Heart right ventricle (tissue), 16 donors: ENCODE measurements at regions not wholly inside any gene's neighbourhood (a gene's known extent, or its start where the extent isn't known, plus 50 kb on each side); places are given as distances from the start of the nearest gene placed in this dataset.
A peak's percentile ranks its signal among the peaks of the same experiment; 100 is the strongest.

Experiments
- ATAC-seq, 8 donors: fragments of 200-7000 bp; cut with Tn5 transposase; one replicate each; pipeline ENCODE4 v1.9.1; 2020; ENCODE audit warnings: mild to moderate bottlenecking in 8 of 8, moderate library complexity in 8 of 8, moderate number of reproducible peaks in 1 of 8
- DNase-seq, 2 donors: peaks; one replicate each; pipeline ENCODE4 v3.0.0-alpha.2; 2020
- H3K27ac ChIP-seq, 10 donors: fragments of 200-600 bp; sonication (generic) in 2 of 10; one replicate each; pipeline versions ENCODE4 v1.5.0 to v1.8.0; 2020 to 2022; ENCODE audit warnings: mild to moderate bottlenecking in 3 of 10
- H3K27me3 ChIP-seq, 7 donors: fragments of 200-600 bp; one replicate each; pipeline ENCODE4 v1.8.0; 2021 to 2022; ENCODE audit warnings: mild to moderate bottlenecking in 2 of 7
- H3K36me3 ChIP-seq, 9 donors: fragments of 200-600 bp; sonication (generic) in 1 of 9; one replicate each; pipeline versions ENCODE4 v1.5.0 to v1.8.0; 2020 to 2022; ENCODE audit warnings: mild to moderate bottlenecking in 2 of 9
- H3K4me1 ChIP-seq, 9 donors: fragments of 200-600 bp; sonication (generic) in 1 of 9; one replicate each; pipeline versions ENCODE4 v1.5.0 to v1.8.0; 2020 to 2022; ENCODE audit warnings: mild to moderate bottlenecking in 4 of 9
- H3K4me3 ChIP-seq, 10 donors: fragments of 200-600 bp; sonication (generic) in 2 of 10; one replicate each; pipeline versions ENCODE4 v1.5.0 to v1.8.0; 2020 to 2022; ENCODE audit warnings: mild to moderate bottlenecking in 7 of 10, moderate library complexity in 2 of 10
- H3K9me3 ChIP-seq, 11 donors: fragments of 200-600 bp in 10 of 11; sonication (generic) in 2 of 11; one replicate each; pipeline versions ENCODE4 v1.5.0 to v1.8.0; 2013 to 2022; ENCODE audit warnings: mild to moderate bottlenecking in 2 of 11, control low read depth in 1 of 11, moderate library complexity in 1 of 11
- WGBS, 2 donors: extraction: QIAGEN DNeasy Blood & Tissue Kit; methylation state at CpG; one replicate each; pipeline ENCODE4 v1.1.7; 2013; ENCODE audit warnings: inconsistent platforms in 1 of 2; 5-methylcytosine and 5-hydroxymethylcytosine counted together
- intact Hi-C, 10 donors: fragments of 100-400 bp; cut with DNase I; formaldehyde crosslinking; loops; one replicate each; pipeline versions ENCODE4 v1.11.1 to v1.14.2; 2022
- TF ChIP-seq, protein P1 (sequence below), 9 donors: fragments of 200-600 bp; sonication (generic) in 2 of 9; IDR thresholded peaks; one replicate each; pipeline versions ENCODE4 v1.5.0 to v1.8.0; 2021 to 2022; ENCODE audit warnings: antibody characterized with exemption in 9 of 9, mild to moderate bottlenecking in 5 of 9, moderate library complexity in 1 of 9
- donor health status: Arrhythmogenic right ventricular cardiomyopathy.
- donor health status: ischemic (EF 13 %, LVEDD 7.1; RV severe dilation, severe dysfunction).
- donor health status: healthy with polysubstance abuse.
- donor health status: DM: no; HTN: yes; CAD: no.
- donor health status: DM: no; HTN: no; CAD: no.
- donor health status: ischemic (EF 25% LVEDD 6.9; RV normal size, moderate dysfunction).
- donor health status: ischemic (EF 25% LVEDD 5.7; RV mildly dilated, moderate dysfunction).
- donor health status: healthy.
- donor health status: DM: yes; HTN: yes; CAD: no.
- donor health status: Ischemic cardiomyopathy.
- donor health status: ischemic (EF 35%, LVEDD 5.7; RV mildly dilated, moderate dysfunction).
- donor health status: nonischemic (EF 11% LVEDD 7.7; RV severe dilation, severe dysfunction).
- donor health status: DM: yes; HTN: yes; CAD: no.
- donor health status: PGD.
- donor health status: ischemic (EF 29% LVEDD 5.4; RV normal size, mild dysfunction).
- donor health status: nonischemic (EF 23%, LVEDD 6.1; RV moderate dilation, normal function).

DNA sequence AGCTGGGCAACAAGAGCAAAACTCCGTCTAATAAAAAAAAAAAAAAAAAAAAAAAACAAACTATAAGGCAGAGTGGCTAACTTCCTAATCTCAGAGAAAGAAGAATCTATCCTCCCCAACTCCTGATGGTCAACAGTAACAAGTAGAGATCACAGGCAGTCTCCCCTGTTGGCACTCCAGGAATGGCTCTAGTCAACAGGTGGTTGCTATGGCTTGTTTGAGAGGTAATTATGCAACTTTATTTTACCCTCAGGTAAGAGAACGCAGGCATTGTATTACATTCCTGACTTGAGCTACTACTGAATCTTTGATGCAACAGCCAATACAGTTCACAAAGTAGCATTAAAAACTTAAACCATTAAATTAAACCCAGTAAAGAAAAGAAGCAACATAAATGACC lies 180.3 kb downstream of the DICER1 start:
- Histone ChIP-seq H3K27me3 (peaks cover 0 to 10% (median 0%) of the 10 kb centered on the region in 7 donors), H3K4me3 (no peak overlapping the region), H3K27ac (no peak overlapping the region), H3K9me3 (peaks cover 0 to 5% (median 0%) of the 10 kb centered on the region in 11 donors), H3K36me3 (no peaks in the 10 kb centered on the region), H3K4me1 (peaks cover 0 to 14% (median 0%) of the 10 kb centered on the region in 9 donors)
- intact Hi-C loops = no loop called here
- TF ChIP-seq, protein P1, sequence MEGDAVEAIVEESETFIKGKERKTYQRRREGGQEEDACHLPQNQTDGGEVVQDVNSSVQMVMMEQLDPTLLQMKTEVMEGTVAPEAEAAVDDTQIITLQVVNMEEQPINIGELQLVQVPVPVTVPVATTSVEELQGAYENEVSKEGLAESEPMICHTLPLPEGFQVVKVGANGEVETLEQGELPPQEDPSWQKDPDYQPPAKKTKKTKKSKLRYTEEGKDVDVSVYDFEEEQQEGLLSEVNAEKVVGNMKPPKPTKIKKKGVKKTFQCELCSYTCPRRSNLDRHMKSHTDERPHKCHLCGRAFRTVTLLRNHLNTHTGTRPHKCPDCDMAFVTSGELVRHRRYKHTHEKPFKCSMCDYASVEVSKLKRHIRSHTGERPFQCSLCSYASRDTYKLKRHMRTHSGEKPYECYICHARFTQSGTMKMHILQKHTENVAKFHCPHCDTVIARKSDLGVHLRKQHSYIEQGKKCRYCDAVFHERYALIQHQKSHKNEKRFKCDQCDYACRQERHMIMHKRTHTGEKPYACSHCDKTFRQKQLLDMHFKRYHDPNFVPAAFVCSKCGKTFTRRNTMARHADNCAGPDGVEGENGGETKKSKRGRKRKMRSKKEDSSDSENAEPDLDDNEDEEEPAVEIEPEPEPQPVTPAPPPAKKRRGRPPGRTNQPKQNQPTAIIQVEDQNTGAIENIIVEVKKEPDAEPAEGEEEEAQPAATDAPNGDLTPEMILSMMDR (IDR thresholded peaks at IDR 0.05) = no peak
- DNase-seq (no peak), ATAC-seq (no peak)
- 80 to 96% methylated on average over 2 of the region's 2 CpGs for WGBS, 2 donors

DNA sequence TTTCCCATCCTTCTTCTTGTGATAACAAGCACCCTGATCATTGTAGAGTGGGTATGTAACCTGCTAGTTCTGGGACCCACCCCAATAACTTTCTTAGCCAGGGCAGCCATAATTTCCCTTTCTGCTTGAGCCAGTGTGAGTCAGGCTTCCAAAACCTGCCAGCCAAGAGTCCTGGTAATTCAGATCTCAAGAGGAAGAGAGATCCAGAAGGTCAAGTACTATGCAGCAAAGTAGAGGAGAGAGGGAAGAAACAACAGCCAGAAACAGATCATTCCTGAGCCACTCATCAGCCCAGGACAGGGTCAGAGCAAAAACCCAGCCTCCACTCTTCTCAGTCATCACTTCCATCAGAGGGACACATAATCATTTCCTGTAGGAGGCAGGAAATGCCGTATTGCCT lies 182.0 kb downstream of the DICER1 start:
- DNase-seq = no peak
- no peak overlapping the region for H3K4me3 ChIP-seq
- intact Hi-C loops = no loop called here
- H3K36me3 ChIP-seq = no peaks in the 10 kb centered on the region
- peak overlapping the region in 1 of 10 donors; percentile 20 for H3K27ac ChIP-seq
- H3K4me1 ChIP-seq = peaks cover 0 to 15% (median 0%) of the 10 kb centered on the region in 9 donors
- TF ChIP-seq, protein P1 (IDR thresholded peaks at IDR 0.05) = no peak
- ATAC-seq = peak in 1 of 8 donors; percentile 44
- H3K9me3 ChIP-seq = peaks cover 0 to 9% (median 0%) of the 10 kb centered on the region in 11 donors
- 26 to 29% methylated on average over 1 of the region's 1 CpG for WGBS, 2 donors
- H3K27me3 ChIP-seq = peaks cover 0 to 10% (median 0%) of the 10 kb centered on the region in 7 donors

DNA sequence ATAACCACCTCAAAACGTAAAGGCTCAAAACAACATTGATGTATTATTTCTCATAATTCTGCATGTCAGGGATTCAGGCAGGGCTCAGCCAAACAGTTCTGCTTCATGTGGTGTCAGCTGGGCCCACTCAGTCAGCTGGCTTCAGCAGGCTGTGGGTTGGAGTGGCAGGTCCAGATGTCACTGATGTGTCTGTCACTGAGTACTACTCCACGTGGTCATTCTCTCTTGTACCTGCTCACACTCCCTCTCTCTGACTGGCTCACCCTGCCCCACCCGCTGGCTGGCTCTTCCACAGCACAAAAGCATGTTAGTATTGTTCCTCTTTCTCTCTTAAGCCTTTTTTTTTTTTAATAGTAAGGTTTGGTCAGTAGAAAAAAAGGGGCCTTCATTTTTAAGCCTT lies 182.4 kb downstream of the DICER1 start:
- H3K27ac ChIP-seq = peak overlapping the region in 1 of 10 donors; percentile 20
- no peak for ATAC-seq

DNA sequence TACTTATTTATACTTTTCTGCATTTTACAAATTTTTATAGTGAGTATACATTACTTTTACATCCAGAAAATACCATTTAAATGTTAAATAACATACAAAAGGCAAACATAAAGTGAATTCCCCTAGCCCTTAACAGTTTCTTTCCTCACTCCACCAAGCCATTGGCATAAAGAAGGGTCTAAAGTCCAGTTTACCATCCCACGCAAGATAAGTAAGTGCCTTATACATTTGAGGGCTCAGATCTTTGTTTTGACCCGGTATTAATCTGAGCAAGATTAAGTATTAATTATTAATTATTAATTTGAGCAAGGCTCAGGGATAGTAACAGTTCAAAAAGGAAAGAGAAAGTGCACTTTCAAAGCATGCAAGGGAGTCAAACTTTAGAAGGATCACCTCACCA lies 182.9 kb downstream of the DICER1 start:
- Histone ChIP-seq H3K4me1 (peaks cover 0 to 15% (median 0%) of the 10 kb centered on the region in 9 donors), H3K27ac (no peak overlapping the region), H3K27me3 (peaks cover 0 to 10% (median 0%) of the 10 kb centered on the region in 7 donors), H3K4me3 (no peak overlapping the region), H3K36me3 (no peaks in the 10 kb centered on the region), H3K9me3 (peaks cover 0 to 10% (median 0%) of the 10 kb centered on the region in 11 donors)
- no peak for DNase-seq
- 72 to 86% methylated on average over 2 of the region's 2 CpGs for WGBS, 2 donors
- TF ChIP-seq, protein P1 (IDR thresholded peaks at IDR 0.05) = no peak
- no peak for ATAC-seq
- intact Hi-C loops = loop anchor here in 1 of 10 donors (5.0 kb wide), 1 partner anchor 52 kb away; no protein-coding TSS in a partner anchor

More for the DNA sequence above, 182.4 kb downstream of the DICER1 start:
- TF ChIP-seq, protein P1 (IDR thresholded peaks at IDR 0.05) = no peak
- H3K36me3 ChIP-seq = no peaks in the 10 kb centered on the region
- H3K27me3 ChIP-seq = peaks cover 0 to 10% (median 0%) of the 10 kb centered on the region in 7 donors
- H3K9me3 ChIP-seq = peaks cover 0 to 10% (median 0%) of the 10 kb centered on the region in 11 donors
- no peak for DNase-seq
- no peak overlapping the region for H3K4me3 ChIP-seq
- 55 to 57% methylated on average over 3 of the region's 3 CpGs for WGBS, 2 donors
- H3K4me1 ChIP-seq = peaks cover 0 to 15% (median 0%) of the 10 kb centered on the region in 9 donors
- intact Hi-C loops = loop anchor here in 1 of 10 donors (5.0 kb wide), 1 partner anchor 53 kb away; no protein-coding TSS in a partner anchor
